HG03108 (cell line): ENCODE measurements at regions not wholly inside any gene's neighbourhood (a gene's known extent, or its start where the extent isn't known, plus 50 kb on each side); places are given as distances from the start of the nearest gene placed in this dataset.
A peak's percentile ranks its signal among the peaks of the same experiment; 100 is the strongest.
"Not testable (repeated sequence)": the region's sequence is repeated elsewhere in the genome, so short reads cannot be mapped to it uniquely, and the experiment has no call there.

Experiments used
- ATAC-seq: cut with Tn5 transposase; IDR thresholded peaks from one replicate; pipeline ENCODE4 v1.9.1; 2021; ENCODE audit warnings: moderate library complexity; ENCODE audit not compliant: unreplicated experiment

DNA sequence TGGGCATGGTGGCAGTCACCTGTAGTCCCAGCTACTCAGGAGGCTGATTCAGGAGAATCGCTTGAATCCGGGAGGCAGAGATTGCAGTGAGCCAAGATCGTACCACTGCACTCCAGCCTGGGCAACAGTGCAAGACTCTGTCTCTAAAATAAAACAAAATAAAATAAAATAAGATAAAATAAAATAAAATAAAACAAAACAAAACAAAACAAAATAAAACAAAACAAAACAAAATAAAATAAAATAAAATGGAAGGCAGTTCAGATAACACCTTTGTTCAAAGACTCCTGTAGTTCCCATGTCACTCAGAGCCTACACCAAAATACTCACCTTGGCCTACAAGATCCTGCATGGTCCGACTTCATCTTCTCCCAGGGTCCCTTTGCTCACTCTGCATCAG is 61.3 kb downstream of the SYF2 start:
- ATAC-seq = not testable (repeated sequence)

DNA sequence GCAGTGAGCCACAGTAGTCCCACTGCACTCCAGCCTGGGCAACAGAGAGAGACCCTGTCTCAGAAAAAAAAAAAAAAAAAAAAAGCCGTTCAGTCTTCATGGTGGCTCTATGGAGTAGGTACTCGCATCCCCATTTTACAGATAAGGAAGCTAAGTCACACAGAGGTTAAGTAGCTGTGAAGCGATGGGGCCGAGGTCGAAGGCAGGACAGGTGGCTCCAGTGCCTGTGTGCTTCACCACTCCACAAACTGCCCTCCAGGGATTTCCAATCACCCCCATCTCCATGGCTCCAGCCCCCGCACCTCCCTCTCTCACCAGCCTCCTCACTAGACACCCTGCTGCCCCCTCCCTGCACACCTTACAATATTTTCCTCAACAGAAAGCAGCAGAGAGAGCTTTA is 61.9 kb downstream of the SYF2 start:
- no peak for ATAC-seq

DNA sequence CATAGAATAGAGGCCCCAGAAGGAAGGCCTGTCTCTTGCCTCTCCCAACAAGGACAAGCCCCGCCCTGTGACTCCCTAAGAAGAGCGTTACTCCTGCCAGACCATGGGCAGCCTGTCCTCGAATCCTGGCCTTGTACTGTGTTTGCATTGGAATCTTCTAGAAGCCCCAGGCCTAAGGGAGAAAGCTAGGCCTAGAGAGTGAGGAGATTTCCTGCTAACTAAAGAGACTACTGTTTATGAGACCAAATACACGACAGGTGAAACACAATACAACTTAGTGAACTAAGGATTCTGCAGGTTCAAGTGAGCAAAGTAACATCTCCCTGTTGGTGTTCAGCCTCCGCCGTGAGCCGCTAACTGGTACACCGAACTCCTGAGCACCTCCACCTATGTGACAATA is 62.7 kb downstream of the SYF2 start:
- ATAC-seq = no peak

DNA sequence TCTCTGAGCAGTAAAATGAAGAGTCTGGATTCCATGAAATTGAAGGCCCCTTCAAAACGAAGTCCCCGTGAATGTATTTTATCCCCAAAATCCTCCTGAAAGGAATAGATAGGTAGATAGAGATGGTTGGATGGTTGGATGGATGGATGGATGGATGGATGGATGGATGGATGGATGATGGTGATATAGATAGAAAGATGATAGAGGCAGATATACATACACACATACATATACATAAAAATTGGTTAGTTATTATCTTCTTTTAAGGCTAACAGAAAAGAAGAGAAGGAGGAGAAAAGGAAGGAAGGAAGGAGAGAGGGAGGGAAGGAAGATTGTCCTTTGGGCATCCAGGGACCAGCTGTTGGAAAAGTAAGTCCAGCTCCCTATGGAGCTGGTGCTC is 63.1 kb downstream of the SYF2 start:
- no peak for ATAC-seq

DNA sequence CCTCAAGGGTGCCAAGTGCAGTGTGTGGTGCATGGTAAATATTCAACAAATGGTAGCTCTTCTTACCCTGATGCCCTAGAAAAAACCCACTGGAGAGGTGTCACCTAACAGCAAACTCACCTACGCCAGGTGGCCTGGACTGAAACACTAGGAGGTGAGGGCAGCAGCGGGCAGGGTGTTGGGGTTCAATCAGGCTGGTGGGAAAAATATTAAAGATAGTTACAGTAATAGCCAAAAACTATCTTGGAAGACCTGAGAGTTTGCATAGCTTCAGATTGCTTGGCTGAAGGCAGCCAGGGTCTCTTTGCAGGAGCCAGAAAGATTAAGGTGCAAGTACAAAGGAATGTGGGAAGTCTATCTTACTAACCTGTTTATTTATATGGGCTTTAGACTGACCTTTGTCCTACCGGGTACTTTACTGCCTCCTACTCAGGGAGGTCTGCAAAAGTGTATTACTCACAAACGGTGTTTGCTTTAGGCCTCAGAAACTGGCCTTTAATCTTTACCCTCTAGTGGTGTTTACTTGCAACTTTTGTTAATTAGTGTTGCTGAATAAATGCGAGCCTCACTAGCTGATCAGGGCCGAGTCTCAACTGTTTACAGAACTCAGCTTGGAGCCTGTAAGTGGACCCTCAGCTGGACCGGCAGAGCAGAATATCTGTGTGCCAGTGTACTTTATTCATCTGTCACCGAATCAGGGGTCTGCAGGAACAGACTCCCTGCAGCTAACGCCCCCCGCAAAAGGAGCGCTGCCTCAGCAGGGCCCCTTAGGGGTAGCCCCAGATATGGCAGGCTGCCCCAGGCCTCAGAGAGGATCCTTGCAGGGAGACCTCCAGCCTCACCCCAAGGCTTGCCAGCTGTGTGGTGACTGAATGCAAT is 63.9 kb downstream of the SYF2 start:
- no peak for ATAC-seq

DNA sequence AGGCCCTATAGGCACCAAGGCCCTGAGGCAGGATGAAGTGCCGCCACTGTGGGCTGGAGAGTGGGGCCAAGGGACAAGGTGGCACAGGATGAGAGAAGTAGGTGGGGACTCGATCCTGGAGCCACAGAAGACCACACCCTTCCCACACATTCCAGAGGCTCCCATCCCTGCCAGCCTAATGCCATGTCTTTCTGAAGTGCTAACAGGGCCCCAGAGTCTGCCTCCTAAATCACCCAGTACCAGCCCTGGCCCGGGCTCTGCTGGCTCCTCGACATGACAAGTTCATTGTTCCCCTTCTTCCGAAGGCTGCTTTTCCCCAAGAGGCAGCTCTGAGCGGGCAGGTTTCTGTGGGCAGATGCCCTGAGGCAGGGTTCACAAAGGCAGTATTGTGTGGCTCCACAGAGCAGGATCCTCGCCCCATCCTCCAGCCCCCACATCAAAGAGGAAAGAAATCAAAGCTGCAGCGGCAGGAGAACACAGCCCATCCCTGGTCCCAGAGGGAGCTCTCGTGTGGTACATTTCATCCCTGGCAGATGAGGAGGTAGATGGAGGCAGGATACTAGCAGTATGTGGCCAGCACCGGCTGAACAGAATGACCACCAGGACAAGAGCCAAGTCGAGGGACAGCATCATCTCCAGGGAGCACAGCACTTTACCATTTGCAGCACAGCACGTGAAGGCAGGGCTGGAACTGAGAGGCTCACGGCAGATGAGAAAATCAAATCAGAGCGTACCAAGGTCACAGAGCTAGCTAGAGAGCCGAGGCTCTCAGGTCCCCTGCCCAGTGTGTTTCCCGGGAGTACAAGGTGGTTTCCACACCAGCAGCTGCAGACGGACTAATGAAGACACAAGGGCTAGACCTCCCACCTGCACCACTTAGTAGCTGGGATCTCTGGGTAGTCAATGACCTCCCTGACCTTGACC is 64.8 kb downstream of the SYF2 start:
- ATAC-seq = no peak

DNA sequence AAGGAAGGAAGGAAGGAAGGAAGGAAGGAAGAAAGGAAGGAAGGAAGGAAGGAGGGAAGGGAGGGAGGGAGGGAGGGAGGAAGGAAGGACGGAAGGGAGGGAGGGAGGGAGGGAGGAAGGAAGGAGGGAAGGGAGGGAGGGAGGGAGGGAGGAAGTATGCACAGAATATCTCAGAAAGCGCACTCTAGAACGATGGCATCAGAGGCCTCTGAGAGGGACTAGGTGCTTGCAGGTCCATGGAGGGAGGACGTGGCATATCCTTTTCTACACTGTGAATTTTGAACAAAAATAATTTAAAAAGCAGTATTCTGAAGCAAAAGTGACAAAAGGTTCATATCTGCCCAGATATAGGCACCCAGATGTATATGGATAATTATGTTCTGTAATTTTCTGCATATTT is 65.5 kb downstream of the SYF2 start:
- no peak for ATAC-seq

DNA sequence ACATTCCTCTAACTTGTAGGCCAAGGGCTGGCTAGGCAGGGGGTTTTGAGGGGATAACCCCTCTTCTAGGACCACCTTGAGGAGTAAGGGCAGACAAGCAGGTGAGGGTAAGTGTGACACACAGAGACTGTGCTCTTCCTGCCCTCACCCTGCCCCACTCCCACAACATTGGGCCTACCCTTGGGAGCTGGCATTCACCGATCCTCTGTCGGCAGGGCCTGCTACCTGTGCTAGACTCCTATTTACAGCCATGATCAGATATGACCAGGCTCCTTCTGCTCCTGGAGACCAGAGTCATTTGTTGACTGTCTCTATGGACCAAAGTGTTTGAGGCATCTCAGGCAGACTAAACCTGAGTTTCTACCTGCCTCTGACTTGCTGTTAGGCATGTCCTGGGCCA is 68.3 kb downstream of the SYF2 start:
- ATAC-seq = no peak

DNA sequence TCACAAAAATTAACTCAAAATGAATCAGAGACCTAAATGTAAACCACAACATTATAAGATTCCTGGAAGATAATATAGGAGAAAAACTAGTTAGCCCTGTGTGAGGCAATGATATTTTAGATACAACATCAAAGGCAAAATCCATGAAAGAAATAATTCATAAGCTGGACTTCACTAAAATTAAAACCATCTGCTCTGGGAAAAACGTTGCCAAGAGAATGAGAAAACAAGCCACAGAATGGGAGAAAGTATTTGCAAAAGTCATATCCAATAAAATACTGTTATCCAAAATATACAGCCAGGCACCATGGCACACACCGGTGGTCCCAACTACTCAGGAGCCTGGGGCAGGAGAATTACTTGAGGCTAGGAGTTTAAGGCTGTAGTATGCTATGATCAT is 70.3 kb downstream of the SYF2 start:
- ATAC-seq = no peak

DNA sequence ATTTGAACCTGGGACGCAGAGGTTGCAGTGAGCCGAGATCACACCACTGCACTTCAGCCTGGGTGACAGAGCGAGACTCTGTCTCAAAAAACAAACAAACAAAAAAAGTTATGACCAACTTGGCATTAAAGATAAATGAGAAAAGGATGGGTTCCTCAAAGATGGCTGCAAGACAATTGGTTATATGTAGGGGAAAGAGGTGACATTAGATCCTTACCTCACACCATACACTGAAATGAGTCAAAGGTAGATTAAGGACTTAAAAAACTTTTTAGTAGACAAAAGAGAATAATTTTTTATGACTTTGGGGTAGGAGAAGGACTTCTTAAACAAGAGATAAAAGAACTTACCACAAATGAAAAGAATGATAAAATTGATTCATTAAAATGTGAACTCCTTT is 74.5 kb downstream of the SYF2 start:
- no peak for ATAC-seq

DNA sequence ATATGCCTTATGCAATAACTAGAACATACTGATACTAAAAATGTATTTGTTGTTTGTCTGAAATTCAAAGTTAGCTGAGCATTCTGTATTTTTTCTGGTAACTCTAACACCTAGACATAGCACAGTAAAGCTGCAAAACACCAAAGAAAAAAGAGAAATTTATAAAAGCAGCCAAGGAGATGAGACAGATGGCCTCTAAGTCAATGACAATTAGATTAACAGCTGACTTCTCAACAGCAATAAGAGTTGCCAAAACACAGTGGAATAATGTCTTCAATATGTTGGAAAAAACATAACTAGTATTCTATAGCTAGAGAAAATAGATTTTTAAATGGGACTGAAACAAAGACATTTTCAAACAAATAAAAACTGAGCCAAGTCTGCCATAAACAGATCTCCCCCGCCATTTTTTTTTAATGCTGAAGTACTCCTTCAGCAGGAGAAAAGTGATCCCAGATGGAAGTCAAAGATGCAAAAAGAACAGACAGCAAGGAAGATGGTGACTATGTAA is 81.3 kb downstream of the SYF2 start:
- ATAC-seq = no peak

DNA sequence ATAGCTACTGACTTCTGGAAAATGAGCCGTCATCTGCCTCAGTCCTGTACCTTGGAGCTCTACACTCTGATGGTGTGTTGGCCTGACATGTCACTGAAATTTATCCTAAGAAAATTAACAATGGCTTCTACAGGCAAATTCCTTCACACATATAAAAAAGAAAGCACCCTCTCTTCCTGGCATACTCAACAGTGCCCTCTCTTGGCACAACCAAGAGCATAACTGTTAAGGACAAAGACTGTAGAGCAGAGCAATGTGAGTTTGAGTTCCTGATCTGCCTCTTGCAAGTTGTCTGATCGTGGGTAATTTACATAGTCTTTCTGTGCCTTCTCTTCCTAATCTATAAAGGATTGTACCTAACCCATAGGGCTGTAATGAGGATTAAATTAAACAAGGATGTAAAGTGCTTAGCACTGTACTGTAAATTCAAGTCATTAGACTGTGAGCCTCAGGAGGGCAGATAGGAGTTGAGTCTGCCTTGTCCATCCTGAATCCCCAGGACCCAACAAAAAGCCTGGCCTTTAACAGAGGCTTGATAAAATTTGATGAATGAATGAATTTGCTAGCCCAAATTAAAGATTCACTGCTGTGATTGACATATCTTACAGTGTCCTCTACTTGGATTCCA is 83.5 kb downstream of the SYF2 start:
- ATAC-seq = no peak

DNA sequence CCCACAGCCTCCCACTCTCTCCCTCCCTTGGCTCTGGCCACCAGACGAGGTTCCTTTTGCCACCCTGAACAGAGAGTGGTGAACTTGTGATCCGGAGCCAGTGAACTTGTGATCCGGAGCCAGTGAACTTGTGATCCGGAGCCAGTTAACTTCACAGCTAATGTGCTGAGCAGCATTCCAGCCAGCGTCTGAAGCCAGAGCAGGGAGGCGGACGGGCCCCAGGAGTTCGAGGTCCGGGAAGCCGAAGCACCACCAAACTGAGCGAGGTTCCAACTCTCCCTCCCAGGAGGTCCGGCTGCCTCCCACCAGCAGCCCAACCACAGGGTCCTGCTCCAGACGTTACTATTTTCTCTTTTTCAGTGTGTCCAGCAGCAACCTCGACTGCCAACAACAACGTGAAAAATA is 85.8 kb downstream of the SYF2 start:
- ATAC-seq = no peak

DNA sequence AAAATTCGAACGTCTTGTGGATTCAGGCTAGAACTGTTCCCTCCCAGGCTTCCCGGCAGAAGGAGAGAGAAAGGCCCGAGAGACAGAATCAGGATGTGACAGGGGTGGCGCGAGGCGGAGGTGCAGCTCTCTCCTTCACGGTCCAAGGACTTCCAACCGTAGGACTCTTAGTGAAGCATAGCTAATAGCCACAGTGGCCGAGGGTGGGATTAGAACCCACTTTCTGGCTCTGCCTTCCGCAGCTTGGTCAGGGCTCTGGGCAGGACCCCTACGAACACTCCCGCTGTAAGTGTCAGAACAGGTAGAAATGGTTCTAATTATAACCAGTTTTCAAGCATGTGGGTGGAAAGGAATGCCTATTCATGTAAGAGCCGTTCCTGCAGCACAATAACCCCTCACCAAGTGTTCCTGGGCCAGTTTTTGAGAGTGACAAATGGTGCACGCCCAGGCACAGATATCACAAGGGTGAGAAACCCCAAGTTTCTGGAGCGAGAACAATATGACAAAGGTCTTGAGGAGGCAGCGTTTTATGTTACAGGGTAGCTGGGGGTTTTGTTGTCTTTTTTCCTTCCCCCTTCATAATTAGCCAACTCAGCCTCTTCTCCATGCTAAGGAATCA is 86.4 kb downstream of the SYF2 start:
- ATAC-seq = no peak

DNA sequence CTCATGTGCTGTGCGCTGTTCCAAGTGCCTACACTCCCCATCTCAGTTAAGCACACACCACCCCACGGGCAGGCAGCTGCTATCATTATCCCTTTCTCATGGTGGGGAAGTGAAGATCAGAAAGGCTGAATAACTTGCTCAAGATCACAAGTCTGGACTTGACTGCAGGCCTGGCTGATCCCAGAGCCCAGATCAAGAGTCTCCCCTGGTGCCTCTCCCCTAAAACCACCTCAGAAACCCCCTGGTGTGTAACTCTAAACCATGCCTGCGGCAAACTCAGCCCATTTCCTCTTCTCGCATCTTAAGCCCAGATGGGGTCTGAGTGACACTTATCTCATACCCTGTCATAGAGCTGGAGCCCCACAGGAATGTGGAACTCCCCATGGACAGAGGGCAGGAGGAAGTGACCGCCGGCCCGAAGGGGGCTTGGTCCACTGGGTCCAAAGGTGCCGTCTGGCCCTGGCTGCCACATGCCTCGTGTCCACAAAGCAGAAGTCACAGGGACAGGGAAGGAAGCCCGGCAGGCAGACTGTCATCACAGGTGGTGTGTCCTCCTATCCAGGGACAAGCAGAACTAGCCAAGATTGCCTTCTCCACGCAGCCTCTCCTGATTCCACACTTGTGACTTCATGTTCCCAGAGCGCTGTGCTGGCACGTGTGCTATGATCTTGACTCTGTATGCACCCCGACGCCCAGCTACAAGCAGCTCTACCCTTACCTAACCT is 92.1 kb downstream of the SYF2 start:
- peak; percentile 74 for ATAC-seq

DNA sequence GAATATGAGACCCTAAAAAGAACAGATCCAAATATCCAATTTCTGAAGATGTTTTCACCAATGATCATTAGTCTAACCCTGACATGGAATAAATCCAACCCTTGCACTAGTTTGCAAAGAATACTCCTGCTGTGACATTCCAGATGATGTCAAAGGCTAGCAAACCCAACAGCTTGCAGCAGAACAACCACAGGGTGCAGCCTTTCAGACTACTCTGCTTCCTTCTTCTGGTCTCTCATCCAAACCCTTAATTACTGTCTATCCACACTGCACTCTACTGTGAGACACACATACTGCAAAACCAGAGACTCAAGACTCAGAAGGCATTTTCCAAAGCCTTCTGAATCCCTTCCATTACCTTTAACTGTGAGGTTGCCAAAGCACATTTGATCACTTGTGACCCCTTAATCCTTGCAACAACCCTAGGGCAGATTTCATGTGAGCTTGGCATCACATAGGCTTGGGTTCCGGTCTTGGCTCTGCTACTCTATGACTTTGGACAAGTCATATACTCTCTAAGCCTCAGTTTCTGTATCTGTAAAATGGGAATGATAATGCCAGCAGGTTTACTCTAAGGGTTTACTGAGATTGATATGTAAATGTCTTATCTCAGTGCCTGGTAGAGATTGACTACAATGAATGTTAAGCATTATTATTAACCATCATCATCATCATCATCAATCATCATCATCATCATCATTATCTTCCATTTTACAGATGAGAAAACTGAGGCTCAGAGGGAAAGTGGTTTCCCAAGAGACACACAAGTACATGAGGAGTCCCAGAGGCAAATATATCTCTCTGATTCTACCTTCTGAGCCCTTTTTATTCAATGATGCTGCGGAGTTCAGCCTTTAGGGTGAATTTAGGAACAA is 94.5 kb downstream of the SYF2 start:
- no peak for ATAC-seq

DNA sequence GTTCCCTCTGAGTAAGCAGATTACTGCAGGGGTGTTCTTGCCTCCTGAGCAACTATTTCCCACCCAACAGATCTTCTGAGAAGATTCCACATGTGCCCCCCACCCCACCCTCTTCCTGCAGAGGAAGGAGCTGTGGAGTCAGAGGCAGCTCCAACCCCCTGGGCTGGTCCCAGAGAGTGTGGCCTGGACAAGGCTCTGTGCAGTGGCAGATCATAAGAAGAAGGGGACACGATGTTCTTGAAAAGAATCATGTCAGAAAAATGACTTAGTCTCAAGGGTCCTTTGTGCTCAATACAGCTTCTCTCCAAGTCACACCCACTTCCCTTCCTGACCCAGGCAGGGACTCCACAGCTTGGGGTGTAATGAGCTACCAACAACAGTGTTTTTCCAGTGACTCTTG is 95.2 kb downstream of the SYF2 start:
- ATAC-seq = no peak

DNA sequence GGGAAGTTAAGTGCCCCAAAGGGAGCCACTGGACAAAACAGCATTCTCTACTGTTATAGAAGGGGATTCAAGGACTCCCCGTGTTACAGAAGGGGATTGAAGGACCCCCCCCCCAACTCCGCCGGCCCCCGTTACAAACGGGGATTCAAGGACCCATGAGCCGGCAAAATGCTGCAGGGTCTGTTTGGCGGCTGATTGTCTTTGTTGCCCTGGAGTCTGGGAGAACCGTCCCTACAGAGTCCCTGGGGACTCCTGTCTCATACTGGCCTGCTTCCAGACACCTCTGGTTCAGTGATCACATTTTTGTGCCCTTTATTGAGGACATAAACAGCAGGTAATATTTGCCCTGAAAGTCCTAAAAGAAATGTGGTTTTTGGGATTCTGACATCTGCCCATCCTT is 96.4 kb downstream of the SYF2 start:
- no peak for ATAC-seq

DNA sequence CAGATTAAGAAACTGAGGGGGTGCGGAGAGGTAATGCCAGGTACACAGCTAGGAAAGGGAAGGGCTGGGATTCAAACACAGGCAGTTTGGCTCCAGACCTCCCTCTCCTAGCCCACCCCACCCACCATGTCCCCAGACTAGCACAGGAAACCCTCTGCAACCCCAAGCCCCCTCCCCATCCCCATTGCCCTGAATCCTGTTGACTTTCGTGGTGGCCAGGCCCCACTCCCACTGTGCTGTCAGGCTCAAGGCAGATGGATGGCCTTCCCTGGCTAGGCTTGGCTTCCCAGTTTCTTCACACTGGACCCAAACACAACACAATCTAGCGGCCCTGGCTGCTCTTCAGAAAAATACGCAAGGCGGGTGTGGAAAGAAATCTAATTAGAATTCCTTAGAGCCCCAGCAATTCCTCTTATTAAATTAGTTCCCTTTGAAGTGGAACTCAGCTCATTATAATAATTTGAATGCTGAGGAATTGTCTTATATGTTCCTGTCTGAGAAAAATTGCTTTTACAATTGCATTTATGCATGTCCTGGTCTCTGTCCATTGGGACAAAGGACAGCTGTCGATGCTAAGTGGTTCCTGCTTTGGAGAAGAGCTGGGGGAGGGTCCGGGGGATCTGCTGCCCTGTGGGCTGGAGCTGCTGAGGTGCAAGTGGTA is 97.4 kb downstream of the SYF2 start:
- no peak for ATAC-seq
